Stimulated activated naive CD8-positive, alpha-beta T cell treated with anti-CD3 and anti-CD28 coated beads, Interleukin-15, amount 100 ng/mL, for 72 hours (primary cell): ENCODE measurements at regions not wholly inside any gene's neighbourhood (a gene's known extent, or its start where the extent isn't known, plus 50 kb on each side); places are given as distances from the start of the nearest gene placed in this dataset.
A peak's percentile ranks its signal among the peaks of the same experiment; 100 is the strongest.
"Not testable (repeated sequence)": the region's sequence is repeated elsewhere in the genome, so short reads cannot be mapped to it uniquely, and the experiment has no call there.

Experiments used
- ATAC-seq: fragments of 150-1000 bp; cut with Tn5 transposase; 2 replicates; pipeline ENCODE4 v1.10.0; 2021; ENCODE audit warnings: mild to moderate bottlenecking, moderate library complexity
- DNase-seq, 2 donors: peaks; one replicate each; pipeline ENCODE4 v3.0.0; 2021 to 2022
- H3K27ac Mint-ChIP-seq, 2 donors: one replicate each; pipeline ENCODE4 v1.8.0; 2022; ENCODE audit warnings: mild to moderate bottlenecking in 2 of 2, mixed read lengths in 2 of 2, moderate library complexity in 2 of 2
- H3K27me3 Mint-ChIP-seq: one replicate; pipeline ENCODE4 v1.8.0; 2022; ENCODE audit warnings: mixed read lengths
- H3K4me1 Mint-ChIP-seq: one replicate; pipeline ENCODE4 v1.8.0; 2022; ENCODE audit warnings: mild to moderate bottlenecking, mixed read lengths
- H3K4me3 Mint-ChIP-seq, 2 donors: one replicate each; pipeline ENCODE4 v1.8.0; 2022; ENCODE audit warnings: mild to moderate bottlenecking in 2 of 2, mixed read lengths in 2 of 2, moderate library complexity in 1 of 2
- H3K9me3 Mint-ChIP-seq, 2 donors: one replicate each; pipeline ENCODE4 v1.8.0; 2022; ENCODE audit warnings: mixed read lengths in 2 of 2

GRCh38 chr10:32217216-32217615, 129.7 kb downstream of the EPC1 start:
- H3K4me3 Mint-ChIP-seq, result no peak overlapping the region
- no peak for ATAC-seq
- DNase-seq, result no peak
- no peaks in the 10 kb centered on the region for H3K4me1 Mint-ChIP-seq
- H3K27ac Mint-ChIP-seq, result no peak overlapping the region
- H3K27me3 Mint-ChIP-seq, result peaks cover 14% of the 10 kb centered on the region
- peaks cover 4 to 22% of the 10 kb centered on the region in 2 donors for H3K9me3 Mint-ChIP-seq

GRCh38 chr10:32213838-32214237, 133.1 kb downstream of the EPC1 start:
- ATAC-seq, H3K4me3 Mint-ChIP-seq, H3K9me3 Mint-ChIP-seq, H3K4me1 Mint-ChIP-seq, H3K27ac Mint-ChIP-seq, DNase-seq: not testable (repeated sequence)
- H3K27me3 Mint-ChIP-seq, result peaks cover 14% of the 10 kb centered on the region

DNA sequence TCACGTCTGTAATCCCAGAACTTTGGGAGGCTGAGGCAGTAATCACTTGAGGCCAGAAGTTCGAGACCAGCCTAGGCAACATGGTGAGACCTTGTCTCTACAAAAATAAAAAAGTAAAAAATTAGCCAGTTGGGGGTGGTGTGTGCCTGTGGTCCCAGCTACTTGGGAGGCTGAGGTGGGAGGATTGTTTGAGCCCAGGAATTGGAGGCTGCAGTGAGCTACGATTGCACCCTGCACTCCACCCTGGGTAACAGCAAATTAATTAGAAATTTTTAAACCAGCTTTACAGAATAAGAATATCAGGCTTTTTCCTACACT, 136.0 kb downstream of the EPC1 start:
- H3K4me3 Mint-ChIP-seq, result no peak overlapping the region
- DNase-seq, result no peak
- ATAC-seq, result no peak
- no peaks in the 10 kb centered on the region for H3K9me3 Mint-ChIP-seq
- no peak overlapping the region for H3K27ac Mint-ChIP-seq
- no peaks in the 10 kb centered on the region for H3K4me1 Mint-ChIP-seq
- peaks cover 8% of the 10 kb centered on the region for H3K27me3 Mint-ChIP-seq

- Mint-ChIP-seq H3K4me3 (no peak overlapping the region), H3K4me1 (no peaks in the 10 kb centered on the region), H3K9me3 (no peaks in the 10 kb centered on the region), H3K27me3 (peaks cover 8% of the 10 kb centered on the region), H3K27ac (peak overlapping the region in 1 of 2 donors; percentile 81)
- DNase-seq, result peak in 1 of 2 donors; percentile 18
- ATAC-seq, result peak; percentile 60
These were observed 136.5 kb downstream of the EPC1 start for GRCh38 chr10:32210306-32211045.

GRCh38 chr10:32208005-32208404, 139.0 kb downstream of the EPC1 start:
- not testable (repeated sequence) for H3K9me3 Mint-ChIP-seq, DNase-seq, H3K27ac Mint-ChIP-seq, H3K4me1 Mint-ChIP-seq, H3K4me3 Mint-ChIP-seq, H3K27me3 Mint-ChIP-seq, ATAC-seq

- no peak overlapping the region for H3K27ac Mint-ChIP-seq
- ATAC-seq (peak; percentile 83), DNase-seq (peak; percentile 46 to 62)
- H3K4me1 Mint-ChIP-seq, result no peaks in the 10 kb centered on the region
- no peaks in the 10 kb centered on the region for H3K9me3 Mint-ChIP-seq
- no peak overlapping the region for H3K4me3 Mint-ChIP-seq
- H3K27me3 Mint-ChIP-seq, result no peaks in the 10 kb centered on the region
These were observed 139.4 kb downstream of the EPC1 start for GRCh38 chr10:32207544-32207943.

- Mint-ChIP-seq H3K4me3 (no peak overlapping the region), H3K27ac (no peak overlapping the region), H3K9me3 (no peaks in the 10 kb centered on the region), H3K4me1 (no peaks in the 10 kb centered on the region), H3K27me3 (no peaks in the 10 kb centered on the region)
- DNase-seq (no peak), ATAC-seq (no peak)
These were observed 141.3 kb downstream of the EPC1 start for GRCh38 chr10:32205670-32206069.

GRCh38 chr10:32204606-32205005, 142.4 kb downstream of the EPC1 start:
- DNase-seq, result no peak
- Mint-ChIP-seq H3K4me3 (no peak overlapping the region), H3K4me1 (no peaks in the 10 kb centered on the region), H3K27me3 (no peaks in the 10 kb centered on the region), H3K27ac (no peak overlapping the region), H3K9me3 (no peaks in the 10 kb centered on the region)
- ATAC-seq, result no peak

DNA sequence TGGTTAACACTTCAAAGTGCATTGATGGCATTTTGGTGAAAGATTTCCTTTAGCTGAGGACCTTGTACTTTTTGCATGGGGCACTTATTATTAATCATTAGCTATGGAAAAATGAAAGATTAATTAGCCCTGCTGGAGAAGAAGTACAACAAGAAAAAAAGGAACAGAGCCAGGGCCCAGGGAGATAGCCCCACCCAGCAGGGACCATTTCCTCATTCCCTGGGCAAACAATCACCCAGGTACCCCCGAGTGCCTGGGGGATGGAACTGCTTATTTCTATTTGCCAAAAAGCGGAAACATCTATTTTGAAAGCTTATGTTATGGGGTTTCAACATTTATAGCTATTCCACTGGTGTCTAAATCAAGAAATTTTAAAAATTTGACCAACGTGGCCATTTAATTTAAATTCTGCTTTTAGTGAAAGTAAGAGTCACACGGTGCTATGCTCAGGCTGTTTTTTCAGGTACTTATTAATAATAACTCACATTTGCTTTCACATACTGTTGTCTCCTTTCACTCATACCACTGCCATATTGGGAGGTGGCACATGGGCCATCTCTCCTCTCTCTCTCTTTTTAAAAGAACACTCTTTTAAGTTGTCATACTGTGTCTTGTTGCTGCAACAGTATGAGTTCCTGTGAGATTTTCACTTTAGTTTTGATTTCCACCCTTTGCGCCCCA, 143.6 kb upstream of the KIF5B start:
- no peak overlapping the region for H3K27ac Mint-ChIP-seq
- no peaks in the 10 kb centered on the region for H3K9me3 Mint-ChIP-seq
- H3K4me3 Mint-ChIP-seq, result no peak overlapping the region

GRCh38 chr10:32197423-32197822, 141.2 kb upstream of the KIF5B start:
- DNase-seq (no peak), ATAC-seq (no peak)
- no peaks in the 10 kb centered on the region for H3K9me3 Mint-ChIP-seq
- no peaks in the 10 kb centered on the region for H3K27me3 Mint-ChIP-seq
- no peak overlapping the region for H3K4me3 Mint-ChIP-seq
- H3K27ac Mint-ChIP-seq, result no peak overlapping the region
- no peaks in the 10 kb centered on the region for H3K4me1 Mint-ChIP-seq

More for the DNA sequence above, 143.6 kb upstream of the KIF5B start:
- Mint-ChIP-seq H3K4me1 (no peaks in the 10 kb centered on the region), H3K27me3 (no peaks in the 10 kb centered on the region)
- no peak for ATAC-seq
- DNase-seq, result no peak

DNA sequence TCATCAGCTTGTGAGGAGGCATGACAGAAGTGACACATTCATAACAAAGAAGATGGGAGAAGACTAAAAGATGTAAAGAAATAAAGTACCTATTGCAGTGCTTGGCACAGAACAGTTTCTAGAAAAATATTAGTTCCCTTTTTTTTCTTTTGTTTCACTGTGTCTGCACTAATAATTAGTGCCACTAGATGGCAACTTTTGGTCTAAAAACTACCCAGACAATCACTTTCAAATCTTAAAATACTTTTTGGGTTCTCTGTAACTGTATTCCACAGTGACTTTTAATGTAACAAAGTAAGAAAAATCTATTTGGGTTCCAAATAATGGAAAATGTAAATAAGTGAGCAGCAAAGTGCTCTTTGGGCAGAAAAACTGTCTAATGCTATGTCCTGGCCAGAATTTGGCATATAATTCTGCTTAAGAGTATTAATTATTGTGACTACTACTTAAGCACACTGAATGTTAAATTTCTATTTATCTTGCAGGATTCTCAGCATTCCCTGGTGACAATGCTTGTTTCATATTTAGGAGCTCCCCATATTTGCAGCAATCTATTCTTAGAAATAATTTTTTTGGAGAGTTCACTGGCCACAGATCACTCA, 134.8 kb upstream of the KIF5B start:
- H3K4me3 Mint-ChIP-seq, result no peak overlapping the region
- H3K27me3 Mint-ChIP-seq, result no peaks in the 10 kb centered on the region
- no peaks in the 10 kb centered on the region for H3K9me3 Mint-ChIP-seq
- DNase-seq (peak in 1 of 2 donors; percentile 2), ATAC-seq (no peak)
- no peak overlapping the region for H3K27ac Mint-ChIP-seq
- peaks cover 4% of the 10 kb centered on the region for H3K4me1 Mint-ChIP-seq

DNA sequence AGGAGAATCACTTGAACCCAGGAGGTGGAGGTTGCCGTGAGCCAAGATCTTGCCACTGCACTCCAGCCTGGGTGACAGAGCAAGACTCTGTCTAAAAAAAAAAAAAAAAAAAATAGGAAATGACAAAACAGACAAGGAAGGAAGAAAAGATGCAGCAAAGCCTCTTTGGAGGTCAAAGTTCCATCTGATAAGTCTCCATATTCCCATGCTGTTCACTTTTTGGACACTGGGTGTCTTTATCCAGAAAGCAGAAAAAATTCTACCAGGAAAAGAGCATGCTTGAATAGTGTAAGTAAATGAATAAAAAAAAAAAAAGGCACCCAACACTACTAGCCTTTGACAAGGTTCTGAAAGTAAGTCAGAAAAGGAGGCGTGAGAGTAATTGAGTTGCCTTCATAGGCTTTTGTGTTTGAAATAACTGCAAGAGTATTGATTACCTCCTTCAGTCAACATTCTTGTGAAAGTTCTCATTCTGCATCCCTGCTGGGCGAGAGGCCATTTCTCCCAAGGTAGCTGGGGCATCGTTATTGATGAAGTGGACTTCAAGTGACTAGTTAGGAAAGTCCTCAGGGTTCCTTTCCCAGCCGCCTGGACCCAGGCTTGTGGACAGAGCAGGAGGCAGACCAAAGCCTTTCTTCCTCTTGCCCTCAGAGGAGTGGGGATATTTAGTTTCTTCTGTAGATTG, 133.3 kb upstream of the KIF5B start:
- ATAC-seq, result no peak
- H3K27ac Mint-ChIP-seq, result no peak overlapping the region

DNA sequence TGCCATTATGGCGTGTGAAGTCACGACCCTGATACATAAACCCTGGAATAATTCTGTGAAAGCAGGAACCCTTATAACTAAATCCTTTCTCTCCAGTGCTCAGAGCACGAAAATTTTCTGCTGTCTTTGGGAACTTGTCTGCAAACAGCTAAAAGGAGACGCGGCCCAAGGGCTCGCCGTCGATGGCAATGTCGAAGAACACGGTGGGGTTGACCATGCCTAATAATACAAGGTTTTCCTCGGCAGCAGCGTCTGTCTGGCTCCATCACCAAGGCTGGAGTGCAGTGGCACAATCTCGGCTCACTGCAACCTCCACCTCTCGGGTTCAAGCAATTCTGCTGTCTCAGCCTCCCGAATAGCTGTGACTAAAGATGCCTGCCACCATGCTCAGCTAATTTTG, 132.4 kb upstream of the KIF5B start:
- not testable (repeated sequence) for H3K9me3 Mint-ChIP-seq, H3K4me3 Mint-ChIP-seq, H3K27me3 Mint-ChIP-seq, H3K4me1 Mint-ChIP-seq, H3K27ac Mint-ChIP-seq, ATAC-seq, DNase-seq

More for the DNA sequence above, 133.3 kb upstream of the KIF5B start:
- DNase-seq, result no peak
- Mint-ChIP-seq H3K4me1 (peaks cover 4% of the 10 kb centered on the region), H3K27me3 (no peaks in the 10 kb centered on the region), H3K9me3 (no peaks in the 10 kb centered on the region), H3K4me3 (no peak overlapping the region)

DNA sequence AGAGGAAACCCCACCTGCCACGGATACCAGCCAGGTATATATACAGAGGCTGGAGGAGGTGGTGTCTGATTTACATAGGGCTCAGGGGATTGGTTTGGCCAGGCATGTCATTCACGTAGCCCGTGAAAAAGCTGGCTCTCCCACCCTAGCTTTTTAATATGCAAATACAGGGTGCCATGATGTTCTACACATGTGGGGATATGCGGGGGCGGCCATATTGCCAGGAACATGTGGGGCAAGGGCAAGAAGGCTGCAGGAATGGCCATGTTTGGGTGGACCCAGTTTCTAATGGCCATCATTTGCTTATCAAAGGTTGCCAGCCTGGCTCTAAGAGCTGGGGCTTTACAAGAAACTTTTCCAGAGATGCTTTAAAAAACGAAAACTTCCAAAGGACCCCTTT, 131.5 kb upstream of the KIF5B start:
- ATAC-seq, result no peak
- no peak overlapping the region for H3K27ac Mint-ChIP-seq
- no peaks in the 10 kb centered on the region for H3K27me3 Mint-ChIP-seq
- no peak overlapping the region for H3K4me3 Mint-ChIP-seq
- no peaks in the 10 kb centered on the region for H3K9me3 Mint-ChIP-seq
- H3K4me1 Mint-ChIP-seq, result peaks cover 4% of the 10 kb centered on the region
- no peak for DNase-seq

DNA sequence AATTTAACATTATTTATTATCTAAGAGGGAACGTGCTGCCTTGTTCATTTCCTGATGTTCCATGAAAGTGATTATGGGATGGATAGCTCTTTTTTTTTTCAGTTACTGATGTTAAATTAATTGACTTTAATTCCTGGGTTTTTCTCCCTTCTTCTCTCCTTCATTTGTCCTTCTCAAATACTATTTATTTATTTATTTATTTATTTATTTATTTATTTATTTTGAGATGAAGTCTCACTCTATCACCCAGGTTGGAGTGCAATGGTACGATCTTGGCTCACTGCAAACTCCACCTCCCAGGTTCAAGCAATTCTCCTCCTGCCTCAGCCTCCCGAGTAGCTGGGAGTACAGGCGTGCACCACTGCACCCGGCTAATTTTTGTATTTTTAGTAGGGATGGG, 127.4 kb upstream of the KIF5B start:
- H3K4me3 Mint-ChIP-seq, H3K9me3 Mint-ChIP-seq, ATAC-seq, H3K4me1 Mint-ChIP-seq, H3K27me3 Mint-ChIP-seq, H3K27ac Mint-ChIP-seq, DNase-seq: not testable (repeated sequence)

GRCh38 chr10:32182476-32182875, 126.3 kb upstream of the KIF5B start:
- Mint-ChIP-seq H3K27ac (no peak overlapping the region), H3K4me1 (no peaks in the 10 kb centered on the region), H3K9me3 (no peaks in the 10 kb centered on the region), H3K27me3 (no peaks in the 10 kb centered on the region), H3K4me3 (no peak overlapping the region)
- DNase-seq (no peak), ATAC-seq (no peak)
